Thymus (tissue), 11 donors: ENCODE measurements at regions not wholly inside any gene's neighbourhood (a gene's known extent, or its start where the extent isn't known, plus 50 kb on each side); places are given as distances from the start of the nearest gene placed in this dataset.

Source experiments
- DNase-seq, 9 donors: peaks; one replicate each; pipeline ENCODE4 v3.0.0-alpha.2; 2013; ENCODE audit warnings: low spot score in 9 of 9, low read depth in 6 of 9, missing footprints in 1 of 9
- H3K27ac ChIP-seq, 2 donors: one replicate each; pipeline ENCODE4 v1.5.1; 2013; ENCODE audit warnings: control low read depth in 1 of 2, low read depth in 1 of 2, low read length in 1 of 2, mild to moderate bottlenecking in 1 of 2, moderate library complexity in 1 of 2
- H3K27me3 ChIP-seq, 2 donors: one replicate each; pipeline ENCODE4 v1.5.1; 2013; ENCODE audit warnings: low read length in 1 of 2; ENCODE audit not compliant: control insufficient read depth in 2 of 2, insufficient read depth in 1 of 2
- H3K36me3 ChIP-seq, 2 donors: one replicate each; pipeline ENCODE4 v1.5.1; 2013; ENCODE audit warnings: low read length in 1 of 2, mild to moderate bottlenecking in 1 of 2, moderate library complexity in 1 of 2; ENCODE audit not compliant: control insufficient read depth in 2 of 2, insufficient read depth in 2 of 2
- H3K4me1 ChIP-seq, 2 donors: one replicate each; pipeline ENCODE4 v1.5.1; 2013; ENCODE audit warnings: low read length in 2 of 2; ENCODE audit not compliant: control insufficient read depth in 2 of 2, insufficient read depth in 2 of 2
- H3K4me3 ChIP-seq, 2 donors: one replicate each; pipeline ENCODE4 v1.5.1; 2013; ENCODE audit warnings: low read length in 2 of 2, control low read depth in 1 of 2, mild to moderate bottlenecking in 1 of 2
- H3K9me3 ChIP-seq, 2 donors: one replicate each; pipeline ENCODE4 v1.5.1; 2013; ENCODE audit warnings: low read length in 1 of 2, mild to moderate bottlenecking in 1 of 2; ENCODE audit not compliant: control insufficient read depth in 2 of 2, insufficient read depth in 1 of 2
- WGBS: extraction: QIAGEN DNeasy Blood & Tissue Kit; methylation state at CpG from one replicate; pipeline ENCODE4 v1.1.7; 2013; 5-methylcytosine and 5-hydroxymethylcytosine counted together
- donor health status: healthy.

GRCh38 chr13:64278493-64278892 lies 2862.8 kb upstream of the PCDH20 start:
- Histone ChIP-seq H3K27me3 (no peaks in the 10 kb centered on the region), H3K9me3 (no peaks in the 10 kb centered on the region), H3K36me3 (no peaks in the 10 kb centered on the region), H3K4me1 (no peaks in the 10 kb centered on the region), H3K27ac (no peak overlapping the region), H3K4me3 (no peak overlapping the region)
- WGBS, result 88% methylated on average over 5 of the region's 5 CpGs
- DNase-seq, result no peak

GRCh38 chr13:64277097-64277496 lies 2861.4 kb upstream of the PCDH20 start:
- peaks cover 0 to under 1% of the 10 kb centered on the region in 2 donors for H3K9me3 ChIP-seq
- no peak overlapping the region for H3K4me3 ChIP-seq
- no peak for DNase-seq
- H3K27me3 ChIP-seq, result no peaks in the 10 kb centered on the region
- H3K36me3 ChIP-seq, result no peaks in the 10 kb centered on the region
- no peak overlapping the region for H3K27ac ChIP-seq
- no peaks in the 10 kb centered on the region for H3K4me1 ChIP-seq
- 99% methylated on average over 2 of the region's 2 CpGs for WGBS

GRCh38 chr13:64276232-64276631 lies 2860.6 kb upstream of the PCDH20 start:
- DNase-seq, result no peak
- 47% methylated on average over 2 of the region's 2 CpGs for WGBS
- H3K9me3 ChIP-seq, result peaks cover 0 to 2% of the 10 kb centered on the region in 2 donors
- H3K4me3 ChIP-seq, result no peak overlapping the region
- H3K27ac ChIP-seq, result no peak overlapping the region
- no peaks in the 10 kb centered on the region for H3K4me1 ChIP-seq
- H3K36me3 ChIP-seq, result no peaks in the 10 kb centered on the region
- H3K27me3 ChIP-seq, result no peaks in the 10 kb centered on the region

- Histone ChIP-seq H3K4me1 (no peaks in the 10 kb centered on the region), H3K27me3 (no peaks in the 10 kb centered on the region), H3K4me3 (no peak overlapping the region), H3K27ac (no peak overlapping the region), H3K36me3 (no peaks in the 10 kb centered on the region), H3K9me3 (peaks cover 0 to 2% of the 10 kb centered on the region in 2 donors)
- 73% methylated on average over 5 of the region's 5 CpGs for WGBS
- DNase-seq, result no peak
Observed at GRCh38 chr13:64274481-64275217, 2859.0 kb upstream of the PCDH20 start.

GRCh38 chr13:64273780-64274179 lies 2858.1 kb upstream of the PCDH20 start:
- peaks cover 0 to 2% of the 10 kb centered on the region in 2 donors for H3K9me3 ChIP-seq
- DNase-seq, result no peak
- WGBS, result 93% methylated on average over 4 of the region's 4 CpGs
- no peaks in the 10 kb centered on the region for H3K36me3 ChIP-seq
- no peak overlapping the region for H3K4me3 ChIP-seq
- no peaks in the 10 kb centered on the region for H3K4me1 ChIP-seq
- no peaks in the 10 kb centered on the region for H3K27me3 ChIP-seq
- H3K27ac ChIP-seq, result no peak overlapping the region

GRCh38 chr13:64272681-64273080 lies 2857.0 kb upstream of the PCDH20 start:
- Histone ChIP-seq H3K36me3 (no peaks in the 10 kb centered on the region), H3K27me3 (no peaks in the 10 kb centered on the region), H3K4me1 (no peaks in the 10 kb centered on the region), H3K27ac (no peak overlapping the region), H3K9me3 (peaks cover 0 to 2% of the 10 kb centered on the region in 2 donors), H3K4me3 (no peak overlapping the region)
- DNase-seq, result no peak
- WGBS, result 79% methylated on average over 1 of the region's 1 CpG

- H3K4me1 ChIP-seq, result no peaks in the 10 kb centered on the region
- no peak overlapping the region for H3K4me3 ChIP-seq
- H3K27me3 ChIP-seq, result no peaks in the 10 kb centered on the region
- H3K9me3 ChIP-seq, result peaks cover 0 to 9% of the 10 kb centered on the region in 2 donors
- DNase-seq, result no peak
- no peak overlapping the region for H3K27ac ChIP-seq
- no peaks in the 10 kb centered on the region for H3K36me3 ChIP-seq
Observed at GRCh38 chr13:64266024-64266423, 2850.4 kb upstream of the PCDH20 start.

GRCh38 chr13:64263285-64263684 lies 2847.6 kb upstream of the PCDH20 start:
- no peak overlapping the region for H3K27ac ChIP-seq
- no peaks in the 10 kb centered on the region for H3K36me3 ChIP-seq
- H3K9me3 ChIP-seq, result peaks cover 0 to 9% of the 10 kb centered on the region in 2 donors
- WGBS, result 93% methylated on average over 2 of the region's 2 CpGs
- H3K4me1 ChIP-seq, result no peaks in the 10 kb centered on the region
- no peak overlapping the region for H3K4me3 ChIP-seq
- no peaks in the 10 kb centered on the region for H3K27me3 ChIP-seq
- DNase-seq, result no peak

- H3K9me3 ChIP-seq, result no peaks in the 10 kb centered on the region
- H3K27ac ChIP-seq, result no peak overlapping the region
- H3K36me3 ChIP-seq, result no peaks in the 10 kb centered on the region
- DNase-seq, result no peak
- no peaks in the 10 kb centered on the region for H3K27me3 ChIP-seq
- no peaks in the 10 kb centered on the region for H3K4me1 ChIP-seq
- 84% methylated on average over 3 of the region's 3 CpGs for WGBS
- H3K4me3 ChIP-seq, result no peak overlapping the region
Observed at GRCh38 chr13:64256751-64257150, 2841.1 kb upstream of the PCDH20 start.
